Aorta (tissue), 5 donors: ENCODE measurements at regions not wholly inside any gene's neighbourhood (a gene's known extent, or its start where the extent isn't known, plus 50 kb on each side); places are given as distances from the start of the nearest gene placed in this dataset.

Experiments used
- ATAC-seq: fragments of 200-7000 bp; cut with Tn5 transposase; one replicate; pipeline ENCODE4 v1.9.1; 2022; ENCODE audit warnings: moderate library complexity; ENCODE audit not compliant: low FRiP score
- DNase-seq, 2 donors: peaks; one replicate each; pipeline ENCODE4 v3.0.0-alpha.2; 2020
- H3K27ac ChIP-seq, 2 donors: one replicate each; pipeline ENCODE4 v1.5.1; 2013; ENCODE audit warnings: low read length in 2 of 2, mild to moderate bottlenecking in 2 of 2, moderate library complexity in 2 of 2, control low read depth in 1 of 2, inconsistent platforms in 1 of 2, low read depth in 1 of 2
- H3K27me3 ChIP-seq, 2 donors: one replicate each; pipeline ENCODE4 v1.6.1; 2013; ENCODE audit warnings: control low read depth in 1 of 2, low read length in 1 of 2, mild to moderate bottlenecking in 1 of 2, moderate library complexity in 1 of 2; ENCODE audit not compliant: insufficient read depth in 2 of 2, control insufficient read depth in 1 of 2
- H3K36me3 ChIP-seq, 2 donors: one replicate each; pipeline ENCODE4 v1.6.1; 2013; ENCODE audit warnings: control low read depth in 1 of 2, low read length in 1 of 2, mild to moderate bottlenecking in 1 of 2; ENCODE audit not compliant: insufficient read depth in 2 of 2, control insufficient read depth in 1 of 2
- H3K4me1 ChIP-seq, 2 donors: one replicate each; pipeline ENCODE4 v1.6.1; 2013; ENCODE audit warnings: low read length in 2 of 2, control low read depth in 1 of 2, mild to moderate bottlenecking in 1 of 2, moderate library complexity in 1 of 2; ENCODE audit not compliant: insufficient read depth in 2 of 2, control insufficient read depth in 1 of 2
- H3K4me3 ChIP-seq, 2 donors: one replicate each; pipeline ENCODE4 v1.5.1; 2013; ENCODE audit warnings: low read length in 2 of 2, control low read depth in 1 of 2, mild to moderate bottlenecking in 1 of 2
- H3K9me3 ChIP-seq: one replicate; pipeline ENCODE4 v1.6.1; 2013; ENCODE audit warnings: mild to moderate bottlenecking, low read length; ENCODE audit not compliant: control insufficient read depth
- WGBS, 2 donors: extraction: QIAGEN DNeasy Blood & Tissue Kit; methylation state at CpG; one replicate each; pipeline ENCODE4 v1.1.7; 2013; 5-methylcytosine and 5-hydroxymethylcytosine counted together
- intact Hi-C, 2 donors: fragments of 100-400 bp; cut with DNase I; formaldehyde crosslinking; loops; one replicate each; pipeline versions ENCODE4 v1.14.2 to v1.15.0; 2022
- donor health status: healthy with polysubstance abuse.
- donor health status: Bipolar disorder and iron deficiency.
- donor health status: DM: no; HTN: no; CAD: no.
- donor health status: DM: no; HTN: no; CAD: no.
- donor health status: DM: yes; HTN: yes; CAD: no.

- no peaks in the 10 kb centered on the region for H3K9me3 ChIP-seq
- no peaks in the 10 kb centered on the region for H3K27me3 ChIP-seq
- H3K4me3 ChIP-seq: no peak overlapping the region
- intact Hi-C loops: no loop called here
- WGBS, 2 donors: 84 to 90% methylated on average over 4 of the region's 4 CpGs
- no peak for DNase-seq
- no peaks in the 10 kb centered on the region for H3K36me3 ChIP-seq
- H3K4me1 ChIP-seq: no peaks in the 10 kb centered on the region
- no peak overlapping the region for H3K27ac ChIP-seq
- no peak for ATAC-seq
These were observed 81.4 kb upstream of the RPS6KA3 start for GRCh38 chrX:20348139-20348538.

GRCh38 chrX:20347481-20347880, 80.8 kb upstream of the RPS6KA3 start:
- DNase-seq: no peak
- intact Hi-C loops: no loop called here
- 29 to 48% methylated on average over 5 of the region's 5 CpGs for WGBS, 2 donors
- Histone ChIP-seq H3K27ac (no peak overlapping the region), H3K4me1 (no peaks in the 10 kb centered on the region), H3K9me3 (no peaks in the 10 kb centered on the region), H3K36me3 (no peaks in the 10 kb centered on the region), H3K27me3 (no peaks in the 10 kb centered on the region), H3K4me3 (no peak overlapping the region)
- ATAC-seq: no peak

GRCh38 chrX:20333672-20334071, 67.0 kb upstream of the RPS6KA3 start:
- WGBS, 2 donors: 24% methylated on average over 1 of the region's 1 CpG
- ATAC-seq (no peak), DNase-seq (no peak)
- H3K9me3 ChIP-seq: peaks cover 2% of the 10 kb centered on the region
- H3K27ac ChIP-seq: no peak overlapping the region
- H3K4me1 ChIP-seq: no peaks in the 10 kb centered on the region
- no peaks in the 10 kb centered on the region for H3K27me3 ChIP-seq
- intact Hi-C loops: no loop called here
- no peak overlapping the region for H3K4me3 ChIP-seq
- H3K36me3 ChIP-seq: no peaks in the 10 kb centered on the region

- ATAC-seq (no peak), DNase-seq (no peak)
- Histone ChIP-seq H3K36me3 (no peaks in the 10 kb centered on the region), H3K27ac (no peak overlapping the region), H3K27me3 (no peaks in the 10 kb centered on the region), H3K4me3 (no peak overlapping the region), H3K9me3 (peaks cover 2% of the 10 kb centered on the region), H3K4me1 (no peaks in the 10 kb centered on the region)
- 55 to 69% methylated on average over 2 of the region's 2 CpGs for WGBS, 2 donors
- intact Hi-C loops: no loop called here
These were observed 63.8 kb upstream of the RPS6KA3 start for GRCh38 chrX:20330545-20330944.

DNA sequence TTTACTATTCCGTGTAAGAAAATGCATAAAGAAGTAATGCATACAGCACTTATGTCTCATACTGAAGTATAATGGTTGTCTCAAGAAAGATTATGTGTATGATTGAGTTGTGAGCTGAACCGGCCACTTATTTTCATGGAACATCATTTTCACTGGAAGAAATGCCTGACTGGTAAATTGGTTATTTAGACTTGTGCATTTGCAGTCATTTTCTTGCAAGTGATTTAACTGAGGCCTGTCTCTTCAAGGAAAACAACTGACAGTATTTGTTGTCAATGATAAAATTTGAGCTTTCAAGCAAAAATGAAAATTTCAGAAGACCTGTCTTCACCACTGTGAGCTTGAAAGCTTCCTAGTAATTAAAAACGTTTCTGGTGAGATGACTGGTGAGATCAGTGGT, 62.7 kb upstream of the RPS6KA3 start:
- no peak overlapping the region for H3K4me3 ChIP-seq
- H3K36me3 ChIP-seq: no peaks in the 10 kb centered on the region
- H3K4me1 ChIP-seq: no peaks in the 10 kb centered on the region
- no peak for ATAC-seq
- peaks cover 2% of the 10 kb centered on the region for H3K9me3 ChIP-seq
- WGBS, 2 donors: 56 to 77% methylated on average over 3 of the region's 3 CpGs
- no peak for DNase-seq
- no peaks in the 10 kb centered on the region for H3K27me3 ChIP-seq
- intact Hi-C loops: no loop called here
- H3K27ac ChIP-seq: no peak overlapping the region

- Histone ChIP-seq H3K36me3 (no peaks in the 10 kb centered on the region), H3K27ac (no peak overlapping the region), H3K4me3 (no peak overlapping the region), H3K4me1 (no peaks in the 10 kb centered on the region), H3K9me3 (no peaks in the 10 kb centered on the region), H3K27me3 (no peaks in the 10 kb centered on the region)
- DNase-seq (no peak), ATAC-seq (no peak)
- WGBS, 2 donors: 69 to 81% methylated on average over 6 of the region's 6 CpGs
- intact Hi-C loops: no loop called here
These were observed 59.2 kb upstream of the RPS6KA3 start for GRCh38 chrX:20325786-20326388.

DNA sequence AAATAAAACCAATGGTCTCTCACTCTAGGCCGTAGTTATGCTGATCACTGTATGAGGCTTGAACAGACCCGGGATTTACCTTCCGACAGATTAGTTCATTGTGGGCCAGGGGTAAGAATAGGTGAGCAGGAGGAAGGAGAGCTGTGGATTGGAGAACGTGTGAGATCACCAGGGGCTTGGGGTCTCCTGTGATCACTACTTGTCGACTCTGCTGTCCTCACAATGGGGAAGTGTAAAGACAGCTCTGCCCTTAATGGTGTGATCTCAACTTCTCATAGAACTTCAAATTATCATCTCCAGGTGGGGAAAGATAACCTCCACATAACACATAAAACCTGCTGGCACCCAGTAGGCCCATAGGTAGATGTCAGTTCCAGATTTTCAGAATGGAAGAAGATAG, 56.2 kb upstream of the RPS6KA3 start:
- H3K27me3 ChIP-seq: no peaks in the 10 kb centered on the region
- 76 to 81% methylated on average over 5 of the region's 5 CpGs for WGBS, 2 donors
- ATAC-seq: no peak
- no peak for DNase-seq
- H3K36me3 ChIP-seq: no peaks in the 10 kb centered on the region
- intact Hi-C loops: no loop called here
- H3K4me3 ChIP-seq: no peak overlapping the region
- no peaks in the 10 kb centered on the region for H3K4me1 ChIP-seq
- no peak overlapping the region for H3K27ac ChIP-seq
- no peaks in the 10 kb centered on the region for H3K9me3 ChIP-seq

DNA sequence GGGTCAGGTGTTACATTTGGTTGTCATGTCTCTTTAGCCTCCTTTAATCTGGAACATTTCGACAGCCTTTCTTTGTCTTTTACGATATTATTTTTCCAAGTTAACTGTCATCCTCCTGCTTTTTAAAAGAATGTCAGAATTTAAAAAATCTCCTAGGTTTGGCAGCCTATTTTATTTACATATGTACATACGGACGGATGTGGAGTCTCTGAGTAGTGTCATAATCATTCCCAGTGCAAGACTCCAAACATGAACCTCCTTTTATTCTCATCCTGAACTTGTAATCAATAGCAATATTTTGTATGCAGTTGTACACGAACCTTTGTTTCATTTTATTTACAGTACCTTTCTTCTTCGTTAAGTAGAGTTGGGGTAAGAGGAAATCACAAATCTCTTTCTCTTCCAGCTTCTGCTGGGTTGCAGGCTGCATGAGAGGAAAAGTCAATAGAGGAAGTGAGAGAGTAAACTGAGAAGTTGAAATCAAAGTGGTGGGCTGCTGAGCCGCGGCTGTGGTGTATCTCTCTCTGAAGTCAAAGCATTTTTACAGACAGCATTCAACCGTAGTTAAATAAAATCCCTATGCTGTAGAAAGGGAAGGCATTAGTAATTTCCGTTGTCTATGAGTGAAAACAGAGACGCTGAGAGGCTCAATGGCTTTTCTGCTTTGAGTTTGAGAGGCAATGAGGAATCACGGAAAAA, 53.9 kb upstream of the RPS6KA3 start:
- 43% methylated on average over 12 of the region's 12 CpGs for WGBS, 2 donors
- intact Hi-C loops: no loop called here
- no peak for ATAC-seq

DNA sequence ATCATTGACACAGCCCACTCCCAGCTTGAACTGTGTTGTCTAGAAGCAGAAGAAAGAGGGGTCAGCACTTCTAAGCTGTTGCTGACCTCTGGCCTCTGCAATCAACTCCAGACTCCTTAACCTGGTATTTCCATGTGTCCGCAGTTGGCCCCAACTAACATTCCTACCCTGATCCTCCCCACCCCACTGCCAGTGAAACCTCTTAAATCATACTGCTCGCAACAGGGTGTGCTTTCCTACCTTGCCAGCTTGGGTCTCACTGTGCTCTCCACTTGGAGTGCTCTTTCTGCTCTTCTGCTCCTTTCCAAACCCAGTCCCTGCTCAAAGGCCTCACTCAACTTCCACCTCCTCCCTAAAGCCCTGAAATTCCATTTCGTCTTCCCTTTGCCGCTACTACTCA, 52.3 kb upstream of the RPS6KA3 start:
- 77 to 94% methylated on average over 4 of the region's 4 CpGs for WGBS, 2 donors
- no peak overlapping the region for H3K27ac ChIP-seq
- no peak for ATAC-seq
- no peaks in the 10 kb centered on the region for H3K9me3 ChIP-seq
- no peaks in the 10 kb centered on the region for H3K27me3 ChIP-seq
- no peaks in the 10 kb centered on the region for H3K36me3 ChIP-seq
- no peak overlapping the region for H3K4me3 ChIP-seq
- no peak for DNase-seq
- no peaks in the 10 kb centered on the region for H3K4me1 ChIP-seq
- intact Hi-C loops: no loop called here

More for the DNA sequence above, 53.9 kb upstream of the RPS6KA3 start:
- no peaks in the 10 kb centered on the region for H3K27me3 ChIP-seq
- no peak overlapping the region for H3K27ac ChIP-seq
- H3K4me3 ChIP-seq: no peak overlapping the region
- H3K36me3 ChIP-seq: no peaks in the 10 kb centered on the region
- peak in 1 of 2 donors; percentile 54 for DNase-seq
- H3K4me1 ChIP-seq: no peaks in the 10 kb centered on the region
- no peaks in the 10 kb centered on the region for H3K9me3 ChIP-seq
